ENCODE measurements at regions not wholly inside any gene's neighbourhood (a gene's known extent, or its start where the extent isn't known, plus 50 kb on each side); places are given as distances from the start of the nearest gene placed in this dataset.
"Not testable (repeated sequence)": the region's sequence is repeated elsewhere in the genome, so short reads cannot be mapped to it uniquely, and the experiment has no call there.

DNA sequence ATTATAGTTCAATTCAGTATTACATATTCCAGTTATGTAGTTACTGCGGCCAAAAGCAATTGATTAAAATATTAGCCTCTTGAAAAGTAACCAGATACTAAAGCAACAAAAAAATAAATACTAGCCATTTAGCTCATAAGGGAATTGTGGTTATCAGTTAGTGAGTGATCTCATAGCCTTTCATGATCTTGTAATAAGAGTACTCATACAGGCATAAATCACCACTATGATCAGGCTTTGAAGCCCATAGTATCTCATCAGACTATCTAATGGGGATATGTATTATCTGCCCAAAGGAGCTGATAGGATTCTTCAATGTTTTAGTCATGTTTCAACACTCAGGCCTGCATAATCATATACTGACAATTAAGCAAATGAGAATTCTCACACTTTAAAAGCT is 184.1 kb upstream of the CCDC54 start:
- WGBS: 94% methylated on average over 1 of the region's 1 CpG
- no peak overlapping the region for H3K4me3 ChIP-seq (ENCODE audit: low read depth in 1 of 3, low read length in 3 of 3)
- DNase-seq (ENCODE audit: low spot score): no peak
- no peak overlapping the region for H3K27ac ChIP-seq (ENCODE audit: low read depth in 1 of 2, low read length in 2 of 2)
- H3K36me3 ChIP-seq (ENCODE audit: control insufficient read depth in 4 of 4, insufficient read depth in 3 of 4, low read depth in 1 of 4, low read length in 3 of 4): no peaks in the 10 kb centered on the region
- H3K27me3 ChIP-seq (ENCODE audit: control insufficient read depth in 4 of 4, insufficient read depth in 4 of 4, low read length in 3 of 4): no peaks in the 10 kb centered on the region
- no peaks in the 10 kb centered on the region for H3K9me3 ChIP-seq (ENCODE audit: control insufficient read depth in 4 of 4, low read length in 3 of 4)
- H3K4me1 ChIP-seq (ENCODE audit: control insufficient read depth in 4 of 4, insufficient read depth in 4 of 4, low read length in 3 of 4): no peaks in the 10 kb centered on the region
- TF ChIP-seq HNF4G (IDR thresholded peaks at IDR 0.05) (no peak), GABPA (IDR thresholded peaks at IDR 0.05 in 1 of 2, conservative IDR thresholded peaks at IDR 0.05 in 1 of 2) (no peak), FOXA2 (IDR thresholded peaks at IDR 0.05) (no peak), JUND (IDR thresholded peaks at IDR 0.05) (no peak), HNF4A (conservative IDR thresholded peaks at IDR 0.05) (no peak)
- TF ChIP-seq, protein P1, sequence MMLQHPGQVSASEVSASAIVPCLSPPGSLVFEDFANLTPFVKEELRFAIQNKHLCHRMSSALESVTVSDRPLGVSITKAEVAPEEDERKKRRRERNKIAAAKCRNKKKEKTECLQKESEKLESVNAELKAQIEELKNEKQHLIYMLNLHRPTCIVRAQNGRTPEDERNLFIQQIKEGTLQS (IDR thresholded peaks at IDR 0.05): no peak
- no peak overlapping the region for H3K9ac ChIP-seq (ENCODE audit: low read depth in 1 of 2, low read length in 2 of 2)

DNA sequence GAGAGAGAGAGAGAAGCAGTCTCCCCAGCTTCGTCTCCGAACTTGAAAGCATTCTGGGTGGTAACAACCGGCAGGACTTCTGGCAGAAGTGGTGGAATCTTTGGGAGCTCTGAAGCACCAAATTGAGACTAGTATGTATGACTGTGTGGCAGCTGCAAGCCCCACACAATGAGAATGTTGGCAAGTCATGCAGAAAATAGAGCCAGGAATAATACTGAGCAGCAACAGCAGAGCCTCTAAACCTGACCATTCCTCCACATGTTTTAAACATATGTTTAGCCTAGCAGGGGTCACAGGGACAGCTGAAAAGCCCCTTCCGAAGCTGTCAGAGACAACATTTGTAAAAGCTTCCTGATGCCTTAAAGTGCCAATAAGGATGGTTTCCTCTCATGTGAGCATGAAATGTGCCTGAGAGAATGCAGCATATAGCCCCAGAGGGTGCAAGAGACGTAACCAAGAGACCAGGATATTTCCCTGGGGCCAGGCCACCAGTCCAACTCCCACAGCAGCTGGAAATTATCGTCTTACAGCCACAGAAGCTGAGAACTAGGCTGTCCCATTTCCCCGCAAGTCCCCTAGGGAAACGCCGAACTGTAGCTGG is 178.6 kb upstream of the CCDC54 start:
- Histone ChIP-seq H3K9ac (ENCODE audit: low read depth in 1 of 2, low read length in 2 of 2) (no peak overlapping the region), H3K36me3 (ENCODE audit: control insufficient read depth in 4 of 4, insufficient read depth in 3 of 4, low read depth in 1 of 4, low read length in 3 of 4) (no peaks in the 10 kb centered on the region), H3K4me1 (ENCODE audit: control insufficient read depth in 4 of 4, insufficient read depth in 4 of 4, low read length in 3 of 4) (no peaks in the 10 kb centered on the region), H3K27ac (ENCODE audit: low read depth in 1 of 2, low read length in 2 of 2) (no peak overlapping the region), H3K27me3 (ENCODE audit: control insufficient read depth in 4 of 4, insufficient read depth in 4 of 4, low read length in 3 of 4) (no peaks in the 10 kb centered on the region), H3K4me3 (ENCODE audit: low read depth in 1 of 3, low read length in 3 of 3) (no peak overlapping the region), H3K9me3 (ENCODE audit: control insufficient read depth in 4 of 4, low read length in 3 of 4) (no peaks in the 10 kb centered on the region)
- no peak for DNase-seq (ENCODE audit: low spot score)
- TF ChIP-seq TAF1 (conservative IDR thresholded peaks at IDR 0.05) (no peak), YY1 (IDR thresholded peaks at IDR 0.05) (no peak), GABPA (IDR thresholded peaks at IDR 0.05 in 1 of 2, conservative IDR thresholded peaks at IDR 0.05 in 1 of 2) (no peak), EGR1 (IDR thresholded peaks at IDR 0.05; ENCODE audit: low read depth in 2 of 2) (no peak), HNF4G (IDR thresholded peaks at IDR 0.05) (no peak), FOXA2 (IDR thresholded peaks at IDR 0.05) (no peak), SP1 (IDR thresholded peaks at IDR 0.05) (no peak), RXRA (IDR thresholded peaks at IDR 0.05) (no peak), HNF4A (conservative IDR thresholded peaks at IDR 0.05) (no peak), NR2F2 (IDR thresholded peaks at IDR 0.05) (no peak)
- TF ChIP-seq, protein P1 (IDR thresholded peaks at IDR 0.05): no peak
- TF ChIP-seq, protein P2, sequence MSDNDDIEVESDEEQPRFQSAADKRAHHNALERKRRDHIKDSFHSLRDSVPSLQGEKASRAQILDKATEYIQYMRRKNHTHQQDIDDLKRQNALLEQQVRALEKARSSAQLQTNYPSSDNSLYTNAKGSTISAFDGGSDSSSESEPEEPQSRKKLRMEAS (IDR thresholded peaks at IDR 0.05): no peak
- WGBS: 75% methylated on average over 9 of the region's 9 CpGs

DNA sequence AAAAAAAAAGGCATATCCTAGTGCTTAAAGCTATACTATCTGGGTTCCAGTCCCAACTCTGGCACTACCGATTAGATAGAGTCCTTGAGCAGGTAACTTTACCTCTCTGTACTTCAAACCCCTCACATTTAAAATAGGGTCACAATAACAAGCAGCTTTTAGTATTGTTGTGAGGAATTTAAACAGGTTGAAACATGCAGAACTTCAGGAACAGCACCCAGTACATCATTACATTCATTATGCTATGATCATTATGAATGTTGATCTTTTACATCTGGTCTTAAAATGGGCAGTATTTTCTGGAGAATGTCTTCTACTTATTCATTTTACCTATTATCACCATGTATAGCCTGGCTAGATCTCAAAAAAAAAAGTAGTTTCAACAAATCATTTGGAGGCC is 176.1 kb upstream of the CCDC54 start:
- no peak overlapping the region for H3K4me3 ChIP-seq (ENCODE audit: low read depth in 1 of 3, low read length in 3 of 3)
- H3K27me3 ChIP-seq (ENCODE audit: control insufficient read depth in 4 of 4, insufficient read depth in 4 of 4, low read length in 3 of 4): no peaks in the 10 kb centered on the region
- no peak for DNase-seq (ENCODE audit: low spot score)
- H3K9me3 ChIP-seq (ENCODE audit: control insufficient read depth in 4 of 4, low read length in 3 of 4): no peaks in the 10 kb centered on the region
- H3K4me1 ChIP-seq (ENCODE audit: control insufficient read depth in 4 of 4, insufficient read depth in 4 of 4, low read length in 3 of 4): no peaks in the 10 kb centered on the region
- WGBS: 87% methylated on average over 1 of the region's 1 CpG
- no peak overlapping the region for H3K27ac ChIP-seq (ENCODE audit: low read depth in 1 of 2, low read length in 2 of 2)
- H3K36me3 ChIP-seq (ENCODE audit: control insufficient read depth in 4 of 4, insufficient read depth in 3 of 4, low read depth in 1 of 4, low read length in 3 of 4): no peaks in the 10 kb centered on the region
- no peak overlapping the region for H3K9ac ChIP-seq (ENCODE audit: low read depth in 1 of 2, low read length in 2 of 2)
- TF ChIP-seq, protein P3, sequence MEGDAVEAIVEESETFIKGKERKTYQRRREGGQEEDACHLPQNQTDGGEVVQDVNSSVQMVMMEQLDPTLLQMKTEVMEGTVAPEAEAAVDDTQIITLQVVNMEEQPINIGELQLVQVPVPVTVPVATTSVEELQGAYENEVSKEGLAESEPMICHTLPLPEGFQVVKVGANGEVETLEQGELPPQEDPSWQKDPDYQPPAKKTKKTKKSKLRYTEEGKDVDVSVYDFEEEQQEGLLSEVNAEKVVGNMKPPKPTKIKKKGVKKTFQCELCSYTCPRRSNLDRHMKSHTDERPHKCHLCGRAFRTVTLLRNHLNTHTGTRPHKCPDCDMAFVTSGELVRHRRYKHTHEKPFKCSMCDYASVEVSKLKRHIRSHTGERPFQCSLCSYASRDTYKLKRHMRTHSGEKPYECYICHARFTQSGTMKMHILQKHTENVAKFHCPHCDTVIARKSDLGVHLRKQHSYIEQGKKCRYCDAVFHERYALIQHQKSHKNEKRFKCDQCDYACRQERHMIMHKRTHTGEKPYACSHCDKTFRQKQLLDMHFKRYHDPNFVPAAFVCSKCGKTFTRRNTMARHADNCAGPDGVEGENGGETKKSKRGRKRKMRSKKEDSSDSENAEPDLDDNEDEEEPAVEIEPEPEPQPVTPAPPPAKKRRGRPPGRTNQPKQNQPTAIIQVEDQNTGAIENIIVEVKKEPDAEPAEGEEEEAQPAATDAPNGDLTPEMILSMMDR (IDR thresholded peaks at IDR 0.05; ENCODE audit: low read depth, low read length, missing input control): no peak
- TF ChIP-seq FOXA2 (IDR thresholded peaks at IDR 0.05): no peak
- no peak for TF ChIP-seq EGR1 (IDR thresholded peaks at IDR 0.05; ENCODE audit: low read depth in 2 of 2)
- no peak for TF ChIP-seq JUND (IDR thresholded peaks at IDR 0.05)
- TF ChIP-seq, protein P4, sequence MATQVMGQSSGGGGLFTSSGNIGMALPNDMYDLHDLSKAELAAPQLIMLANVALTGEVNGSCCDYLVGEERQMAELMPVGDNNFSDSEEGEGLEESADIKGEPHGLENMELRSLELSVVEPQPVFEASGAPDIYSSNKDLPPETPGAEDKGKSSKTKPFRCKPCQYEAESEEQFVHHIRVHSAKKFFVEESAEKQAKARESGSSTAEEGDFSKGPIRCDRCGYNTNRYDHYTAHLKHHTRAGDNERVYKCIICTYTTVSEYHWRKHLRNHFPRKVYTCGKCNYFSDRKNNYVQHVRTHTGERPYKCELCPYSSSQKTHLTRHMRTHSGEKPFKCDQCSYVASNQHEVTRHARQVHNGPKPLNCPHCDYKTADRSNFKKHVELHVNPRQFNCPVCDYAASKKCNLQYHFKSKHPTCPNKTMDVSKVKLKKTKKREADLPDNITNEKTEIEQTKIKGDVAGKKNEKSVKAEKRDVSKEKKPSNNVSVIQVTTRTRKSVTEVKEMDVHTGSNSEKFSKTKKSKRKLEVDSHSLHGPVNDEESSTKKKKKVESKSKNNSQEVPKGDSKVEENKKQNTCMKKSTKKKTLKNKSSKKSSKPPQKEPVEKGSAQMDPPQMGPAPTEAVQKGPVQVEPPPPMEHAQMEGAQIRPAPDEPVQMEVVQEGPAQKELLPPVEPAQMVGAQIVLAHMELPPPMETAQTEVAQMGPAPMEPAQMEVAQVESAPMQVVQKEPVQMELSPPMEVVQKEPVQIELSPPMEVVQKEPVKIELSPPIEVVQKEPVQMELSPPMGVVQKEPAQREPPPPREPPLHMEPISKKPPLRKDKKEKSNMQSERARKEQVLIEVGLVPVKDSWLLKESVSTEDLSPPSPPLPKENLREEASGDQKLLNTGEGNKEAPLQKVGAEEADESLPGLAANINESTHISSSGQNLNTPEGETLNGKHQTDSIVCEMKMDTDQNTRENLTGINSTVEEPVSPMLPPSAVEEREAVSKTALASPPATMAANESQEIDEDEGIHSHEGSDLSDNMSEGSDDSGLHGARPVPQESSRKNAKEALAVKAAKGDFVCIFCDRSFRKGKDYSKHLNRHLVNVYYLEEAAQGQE (IDR thresholded peaks at IDR 0.05): no peak
- TF ChIP-seq YY1 (IDR thresholded peaks at IDR 0.05): no peak
- TF ChIP-seq NR2F2 (IDR thresholded peaks at IDR 0.05): no peak
- no peak for TF ChIP-seq RXRA (IDR thresholded peaks at IDR 0.05)
- no peak for TF ChIP-seq HNF4G (IDR thresholded peaks at IDR 0.05)
- TF ChIP-seq RAD21 (IDR thresholded peaks at IDR 0.05): no peak
- TF ChIP-seq HNF4A (conservative IDR thresholded peaks at IDR 0.05): no peak

DNA sequence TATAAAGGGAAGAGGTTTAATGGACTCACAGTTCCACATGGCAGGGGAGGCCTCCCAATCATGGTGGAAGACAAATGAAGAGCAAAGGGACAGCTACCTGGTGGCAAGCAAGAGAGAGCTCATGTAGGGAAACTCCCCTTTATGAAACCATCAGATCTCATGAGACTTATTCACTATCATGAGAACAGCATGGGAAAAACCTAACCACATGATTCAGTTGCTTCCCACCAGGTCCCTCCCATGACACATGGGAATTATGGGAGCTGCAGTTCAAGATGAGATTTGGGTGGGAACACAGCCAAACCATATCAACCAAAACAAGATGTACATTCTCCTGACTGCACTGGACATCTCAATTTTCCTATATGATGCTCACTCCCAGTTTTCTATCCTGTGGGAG is 174.4 kb upstream of the CCDC54 start:
- H3K4me3 ChIP-seq (ENCODE audit: low read depth in 1 of 3, low read length in 3 of 3); H3K36me3 ChIP-seq (ENCODE audit: control insufficient read depth in 4 of 4, insufficient read depth in 3 of 4, low read depth in 1 of 4, low read length in 3 of 4); H3K9ac ChIP-seq (ENCODE audit: low read depth in 1 of 2, low read length in 2 of 2); H3K27ac ChIP-seq (ENCODE audit: low read depth in 1 of 2, low read length in 2 of 2); H3K9me3 ChIP-seq (ENCODE audit: control insufficient read depth in 4 of 4, low read length in 3 of 4); H3K4me1 ChIP-seq (ENCODE audit: control insufficient read depth in 4 of 4, insufficient read depth in 4 of 4, low read length in 3 of 4); DNase-seq (ENCODE audit: low spot score); H3K27me3 ChIP-seq (ENCODE audit: control insufficient read depth in 4 of 4, insufficient read depth in 4 of 4, low read length in 3 of 4): not testable (repeated sequence)

Measured in liver (tissue), 8 donors.